Endothelial cell (in vitro differentiated cells): ENCODE measurements at regions not wholly inside any gene's neighbourhood (a gene's known extent, or its start where the extent isn't known, plus 50 kb on each side); places are given as distances from the start of the nearest gene placed in this dataset.

Source experiments
- DNase-seq: peaks from one replicate; pipeline ENCODE4 v3.0.0; 2021; ENCODE audit warnings: low spot score
- H3K27ac Mint-ChIP-seq: one replicate; pipeline ENCODE4 v1.8.0; 2021; ENCODE audit warnings: mixed read lengths, inconsistent platforms; ENCODE audit not compliant: unreplicated experiment
- H3K27me3 Mint-ChIP-seq: one replicate; pipeline ENCODE4 v1.8.0; 2021; ENCODE audit warnings: mild to moderate bottlenecking, moderate library complexity, mixed read lengths, inconsistent platforms; ENCODE audit not compliant: unreplicated experiment
- H3K36me3 Mint-ChIP-seq: one replicate; pipeline ENCODE4 v1.8.0; 2021; ENCODE audit warnings: mild to moderate bottlenecking, low read depth, mixed read lengths, inconsistent platforms; ENCODE audit not compliant: unreplicated experiment
- H3K4me1 Mint-ChIP-seq: one replicate; pipeline ENCODE4 v1.8.0; 2021; ENCODE audit warnings: mild to moderate bottlenecking, mixed read lengths, inconsistent platforms; ENCODE audit not compliant: unreplicated experiment
- H3K4me3 Mint-ChIP-seq: one replicate; pipeline ENCODE4 v1.8.0; 2021; ENCODE audit warnings: mild to moderate bottlenecking, mixed read lengths, inconsistent platforms; ENCODE audit not compliant: unreplicated experiment
- H3K9me3 Mint-ChIP-seq: one replicate; pipeline ENCODE4 v1.8.0; 2021; ENCODE audit warnings: mixed read lengths, inconsistent platforms; ENCODE audit not compliant: unreplicated experiment
- TF ChIP-seq, protein P1 (sequence below): fragments of 200-600 bp; sonication (generic); IDR thresholded peaks from one replicate; pipeline ENCODE4 v1.5.0; 2021; ENCODE audit warnings: antibody characterized with exemption; ENCODE audit not compliant: unreplicated experiment

DNA sequence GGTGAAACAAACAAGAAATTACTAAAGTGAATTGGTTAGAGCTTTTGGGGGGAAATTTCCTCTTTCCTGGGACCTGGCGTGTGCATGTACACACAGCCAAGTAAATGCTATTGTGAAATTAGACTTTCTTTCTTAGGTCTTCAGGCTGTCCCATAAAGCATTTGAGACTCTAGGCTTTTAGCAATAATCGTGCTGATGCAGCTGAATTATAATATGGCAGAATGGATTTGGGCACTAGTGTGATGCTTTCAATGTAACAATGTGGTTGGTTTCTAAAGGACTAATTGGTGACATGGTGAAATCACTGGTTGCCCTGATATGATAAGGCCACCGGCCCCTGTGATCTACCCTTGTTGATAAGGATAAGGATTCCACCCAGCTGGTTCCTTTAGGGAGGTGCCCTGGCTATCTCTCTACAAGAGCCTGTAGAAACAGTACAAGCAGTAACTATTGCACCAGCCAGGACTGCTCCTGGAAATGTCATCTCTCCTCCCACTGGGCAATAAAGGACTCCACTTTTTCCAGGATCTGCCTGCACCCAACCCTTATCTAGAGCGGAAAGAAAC is 164.1 kb downstream of the TFAP2A start:
- H3K36me3 Mint-ChIP-seq: no peaks in the 10 kb centered on the region
- no peak overlapping the region for H3K27ac Mint-ChIP-seq
- H3K27me3 Mint-ChIP-seq: peaks cover 7% of the 10 kb centered on the region
- no peaks in the 10 kb centered on the region for H3K4me1 Mint-ChIP-seq
- no peak for DNase-seq
- TF ChIP-seq, protein P1, sequence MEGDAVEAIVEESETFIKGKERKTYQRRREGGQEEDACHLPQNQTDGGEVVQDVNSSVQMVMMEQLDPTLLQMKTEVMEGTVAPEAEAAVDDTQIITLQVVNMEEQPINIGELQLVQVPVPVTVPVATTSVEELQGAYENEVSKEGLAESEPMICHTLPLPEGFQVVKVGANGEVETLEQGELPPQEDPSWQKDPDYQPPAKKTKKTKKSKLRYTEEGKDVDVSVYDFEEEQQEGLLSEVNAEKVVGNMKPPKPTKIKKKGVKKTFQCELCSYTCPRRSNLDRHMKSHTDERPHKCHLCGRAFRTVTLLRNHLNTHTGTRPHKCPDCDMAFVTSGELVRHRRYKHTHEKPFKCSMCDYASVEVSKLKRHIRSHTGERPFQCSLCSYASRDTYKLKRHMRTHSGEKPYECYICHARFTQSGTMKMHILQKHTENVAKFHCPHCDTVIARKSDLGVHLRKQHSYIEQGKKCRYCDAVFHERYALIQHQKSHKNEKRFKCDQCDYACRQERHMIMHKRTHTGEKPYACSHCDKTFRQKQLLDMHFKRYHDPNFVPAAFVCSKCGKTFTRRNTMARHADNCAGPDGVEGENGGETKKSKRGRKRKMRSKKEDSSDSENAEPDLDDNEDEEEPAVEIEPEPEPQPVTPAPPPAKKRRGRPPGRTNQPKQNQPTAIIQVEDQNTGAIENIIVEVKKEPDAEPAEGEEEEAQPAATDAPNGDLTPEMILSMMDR: no peak
- no peaks in the 10 kb centered on the region for H3K9me3 Mint-ChIP-seq
- no peak overlapping the region for H3K4me3 Mint-ChIP-seq

DNA sequence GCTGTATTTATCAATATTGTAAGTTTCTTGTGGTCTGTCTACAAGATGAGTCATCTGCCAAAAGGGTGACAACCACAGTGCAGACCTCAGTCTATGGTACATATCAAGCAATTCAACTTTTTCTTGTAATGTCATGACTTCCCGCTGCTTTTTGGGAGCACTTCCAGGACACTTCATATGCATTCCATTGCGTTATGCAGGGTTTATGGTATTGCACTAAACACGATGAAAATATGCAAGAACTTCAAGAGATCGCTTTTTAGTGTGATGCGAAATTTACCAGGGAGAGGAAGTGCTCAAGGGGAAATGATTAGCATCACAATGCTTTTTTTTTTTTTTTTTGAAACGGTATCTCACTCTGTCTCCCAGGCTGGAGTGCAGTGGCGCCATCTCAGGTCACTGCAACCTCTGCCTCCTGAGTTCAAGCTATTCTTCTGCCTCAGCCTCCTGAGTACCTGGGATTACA is 166.5 kb downstream of the TFAP2A start:
- DNase-seq: no peak
- no peak overlapping the region for H3K4me3 Mint-ChIP-seq
- no peaks in the 10 kb centered on the region for H3K36me3 Mint-ChIP-seq
- TF ChIP-seq, protein P1: no peak
- peaks cover 7% of the 10 kb centered on the region for H3K27me3 Mint-ChIP-seq
- H3K27ac Mint-ChIP-seq: no peak overlapping the region
- H3K9me3 Mint-ChIP-seq: no peaks in the 10 kb centered on the region
- H3K4me1 Mint-ChIP-seq: no peaks in the 10 kb centered on the region

DNA sequence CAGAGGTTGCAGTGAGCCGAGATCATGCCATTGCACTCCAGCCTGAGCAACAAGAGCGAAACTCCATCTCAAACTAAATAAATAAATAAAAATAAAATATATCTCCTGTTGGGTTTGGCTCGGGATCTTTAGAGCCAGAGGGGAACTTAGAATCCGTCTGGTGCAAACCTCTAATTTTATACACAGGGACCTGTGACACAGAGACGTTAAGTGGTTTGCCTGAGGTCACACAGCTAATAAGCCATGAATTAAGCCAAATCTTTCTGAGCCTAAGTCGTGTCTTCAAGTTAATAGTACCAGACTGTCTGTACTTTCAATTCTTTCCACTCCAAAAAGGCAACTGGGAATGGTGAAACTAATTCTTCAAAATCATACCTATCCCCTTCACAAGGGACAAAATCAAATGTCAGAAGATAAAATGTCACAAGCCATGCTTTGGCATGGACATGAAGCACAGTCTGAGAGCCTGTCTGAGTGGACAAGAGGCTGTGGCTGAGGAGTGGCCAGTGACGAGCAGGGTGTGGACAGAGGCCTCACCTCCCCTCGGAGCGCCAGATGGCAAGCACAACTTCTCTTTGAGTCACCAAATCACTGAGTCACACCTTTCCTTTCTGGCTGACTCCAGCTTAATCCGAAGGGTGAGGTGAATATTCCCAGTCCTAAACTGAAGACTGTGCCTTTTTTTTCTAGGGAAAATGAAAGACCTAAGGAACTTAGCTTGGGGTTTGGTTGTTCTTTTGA is 177.4 kb downstream of the TFAP2A start:
- TF ChIP-seq, protein P1: no peak
- Mint-ChIP-seq H3K4me1 (no peaks in the 10 kb centered on the region), H3K9me3 (no peaks in the 10 kb centered on the region), H3K27me3 (no peaks in the 10 kb centered on the region), H3K4me3 (no peak overlapping the region), H3K36me3 (no peaks in the 10 kb centered on the region), H3K27ac (no peak overlapping the region)
- DNase-seq: no peak

DNA sequence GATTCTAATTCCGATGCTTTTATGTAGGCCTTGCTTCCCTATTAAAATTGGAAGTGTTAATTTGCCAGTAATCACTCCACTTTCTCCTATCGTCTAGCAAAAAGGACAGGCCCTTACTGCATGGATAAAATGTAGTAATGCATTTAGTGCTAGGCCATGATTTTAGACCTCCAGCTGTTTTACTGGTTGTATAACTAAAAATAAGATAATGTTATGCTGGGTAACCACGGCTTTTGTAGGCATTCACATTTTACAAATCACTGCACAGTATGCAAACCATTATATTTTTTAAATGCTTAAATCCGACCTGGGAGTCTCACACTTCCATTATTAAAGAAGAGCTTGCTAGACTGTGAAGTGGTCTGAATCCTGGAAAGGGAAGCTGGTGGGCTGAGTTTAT is 179.5 kb downstream of the TFAP2A start:
- H3K4me3 Mint-ChIP-seq: no peak overlapping the region
- no peak for DNase-seq
- TF ChIP-seq, protein P1: no peak
- H3K27ac Mint-ChIP-seq: no peak overlapping the region
- H3K36me3 Mint-ChIP-seq: no peaks in the 10 kb centered on the region
- H3K9me3 Mint-ChIP-seq: no peaks in the 10 kb centered on the region
- H3K4me1 Mint-ChIP-seq: no peaks in the 10 kb centered on the region
- no peaks in the 10 kb centered on the region for H3K27me3 Mint-ChIP-seq

DNA sequence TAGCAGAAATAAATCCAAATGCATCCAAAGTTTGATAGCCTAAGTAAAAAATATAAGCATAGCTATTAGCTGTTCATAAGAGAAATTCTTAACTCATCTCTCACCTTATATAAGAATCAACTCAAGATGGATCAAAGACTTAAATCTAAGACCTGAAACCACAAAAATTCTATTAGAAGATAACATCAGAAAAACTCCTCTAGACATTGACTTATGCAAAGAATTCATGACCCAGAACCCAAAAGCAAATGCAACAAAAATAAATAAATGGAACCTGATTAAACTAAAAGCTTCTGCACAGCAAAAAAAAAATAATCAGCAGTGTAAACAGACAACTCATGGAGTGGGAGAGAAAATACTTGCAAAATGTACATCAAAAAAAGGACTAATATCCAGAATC is 184.3 kb downstream of the TFAP2A start:
- Mint-ChIP-seq H3K4me3 (no peak overlapping the region), H3K4me1 (no peaks in the 10 kb centered on the region), H3K9me3 (no peaks in the 10 kb centered on the region), H3K27ac (no peak overlapping the region), H3K27me3 (no peaks in the 10 kb centered on the region), H3K36me3 (no peaks in the 10 kb centered on the region)
- TF ChIP-seq, protein P1: no peak
- no peak for DNase-seq
